ENCODE measurements at regions not wholly inside any gene's neighbourhood (a gene's known extent, or its start where the extent isn't known, plus 50 kb on each side); places are given as distances from the start of the nearest gene placed in this dataset.

DNA sequence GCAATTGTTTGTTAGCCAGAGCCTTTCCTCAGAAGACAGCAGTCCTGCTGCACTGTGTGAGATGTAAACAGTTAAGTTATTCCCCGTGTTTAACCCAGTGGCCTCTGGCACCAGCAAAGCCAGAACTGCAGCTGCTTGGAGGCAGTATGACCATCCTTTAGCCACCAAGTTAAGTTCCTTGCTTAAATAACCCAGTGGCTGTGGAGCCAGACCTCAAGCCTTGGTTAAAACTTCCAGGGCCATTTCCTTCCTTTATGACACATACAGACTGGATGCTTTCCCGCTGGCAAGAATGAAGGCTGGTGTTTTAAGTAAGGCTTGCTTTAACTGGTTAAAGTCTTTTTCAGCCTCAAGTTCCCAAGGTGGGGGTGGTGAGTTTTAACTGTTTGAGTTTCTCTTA, 379.8 kb downstream of the DCAF12L2 start:
- DNase-seq (ENCODE audit: insufficient read length, low spot score, missing footprints): no peak
- Histone ChIP-seq H3K9me3 (ENCODE audit: low read depth, low read length) (no peaks in the 10 kb centered on the region), H4K20me1 (ENCODE audit: insufficient read depth, low read length) (no peaks in the 10 kb centered on the region), H3K27me3 (ENCODE audit: insufficient read depth, low read length) (no peaks in the 10 kb centered on the region), H3K36me3 (ENCODE audit: insufficient read depth, low read length) (no peaks in the 10 kb centered on the region), H2AFZ (ENCODE audit: low read length) (no peak overlapping the region), H3K4me1 (ENCODE audit: insufficient read depth, low read length) (no peaks in the 10 kb centered on the region), H3K79me2 (ENCODE audit: insufficient read depth, low read length) (no peaks in the 10 kb centered on the region), H3K27ac (ENCODE audit: low read depth, low read length) (no peak overlapping the region), H3K4me3 (ENCODE audit: insufficient read depth, low read length) (no peak overlapping the region), H3K4me2 (ENCODE audit: insufficient read depth, low read length) (no peak overlapping the region)
- TF ChIP-seq, protein P1, sequence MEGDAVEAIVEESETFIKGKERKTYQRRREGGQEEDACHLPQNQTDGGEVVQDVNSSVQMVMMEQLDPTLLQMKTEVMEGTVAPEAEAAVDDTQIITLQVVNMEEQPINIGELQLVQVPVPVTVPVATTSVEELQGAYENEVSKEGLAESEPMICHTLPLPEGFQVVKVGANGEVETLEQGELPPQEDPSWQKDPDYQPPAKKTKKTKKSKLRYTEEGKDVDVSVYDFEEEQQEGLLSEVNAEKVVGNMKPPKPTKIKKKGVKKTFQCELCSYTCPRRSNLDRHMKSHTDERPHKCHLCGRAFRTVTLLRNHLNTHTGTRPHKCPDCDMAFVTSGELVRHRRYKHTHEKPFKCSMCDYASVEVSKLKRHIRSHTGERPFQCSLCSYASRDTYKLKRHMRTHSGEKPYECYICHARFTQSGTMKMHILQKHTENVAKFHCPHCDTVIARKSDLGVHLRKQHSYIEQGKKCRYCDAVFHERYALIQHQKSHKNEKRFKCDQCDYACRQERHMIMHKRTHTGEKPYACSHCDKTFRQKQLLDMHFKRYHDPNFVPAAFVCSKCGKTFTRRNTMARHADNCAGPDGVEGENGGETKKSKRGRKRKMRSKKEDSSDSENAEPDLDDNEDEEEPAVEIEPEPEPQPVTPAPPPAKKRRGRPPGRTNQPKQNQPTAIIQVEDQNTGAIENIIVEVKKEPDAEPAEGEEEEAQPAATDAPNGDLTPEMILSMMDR (IDR thresholded peaks at IDR 0.05; ENCODE audit: extremely low read depth, low read depth, low read length): no peak

DNA sequence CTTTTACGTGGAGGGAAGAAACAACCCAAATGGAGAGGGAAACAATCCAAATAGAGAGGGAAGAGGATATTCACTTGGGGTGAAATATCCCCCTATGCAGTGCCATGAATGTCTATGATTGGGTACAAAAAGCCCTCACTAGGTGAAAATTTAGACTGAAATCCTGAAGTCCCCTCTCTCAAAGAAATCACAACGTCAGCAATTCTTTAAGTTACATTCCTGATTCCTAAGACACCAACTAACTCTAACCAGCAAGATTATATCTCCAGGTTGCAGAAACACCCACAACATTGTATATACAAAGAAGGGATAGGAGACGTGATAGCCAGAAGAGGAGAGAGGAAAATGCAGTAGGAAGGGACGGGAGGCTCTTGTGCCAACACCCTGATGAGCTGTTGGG, 374.3 kb downstream of the DCAF12L2 start:
- DNase-seq (ENCODE audit: insufficient read length, low spot score, missing footprints): no peak
- no peak overlapping the region for H3K4me3 ChIP-seq (ENCODE audit: insufficient read depth, low read length)
- no peaks in the 10 kb centered on the region for H3K36me3 ChIP-seq (ENCODE audit: insufficient read depth, low read length)
- no peaks in the 10 kb centered on the region for H4K20me1 ChIP-seq (ENCODE audit: insufficient read depth, low read length)
- no peaks in the 10 kb centered on the region for H3K9me3 ChIP-seq (ENCODE audit: low read depth, low read length)
- no peaks in the 10 kb centered on the region for H3K79me2 ChIP-seq (ENCODE audit: insufficient read depth, low read length)
- H3K4me2 ChIP-seq (ENCODE audit: insufficient read depth, low read length): no peak overlapping the region
- no peaks in the 10 kb centered on the region for H3K4me1 ChIP-seq (ENCODE audit: insufficient read depth, low read length)
- TF ChIP-seq, protein P1 (IDR thresholded peaks at IDR 0.05; ENCODE audit: extremely low read depth, low read depth, low read length): no peak
- H3K27me3 ChIP-seq (ENCODE audit: insufficient read depth, low read length): no peaks in the 10 kb centered on the region
- H3K27ac ChIP-seq (ENCODE audit: low read depth, low read length): no peak overlapping the region
- no peak overlapping the region for H2AFZ ChIP-seq (ENCODE audit: low read length)

DNA sequence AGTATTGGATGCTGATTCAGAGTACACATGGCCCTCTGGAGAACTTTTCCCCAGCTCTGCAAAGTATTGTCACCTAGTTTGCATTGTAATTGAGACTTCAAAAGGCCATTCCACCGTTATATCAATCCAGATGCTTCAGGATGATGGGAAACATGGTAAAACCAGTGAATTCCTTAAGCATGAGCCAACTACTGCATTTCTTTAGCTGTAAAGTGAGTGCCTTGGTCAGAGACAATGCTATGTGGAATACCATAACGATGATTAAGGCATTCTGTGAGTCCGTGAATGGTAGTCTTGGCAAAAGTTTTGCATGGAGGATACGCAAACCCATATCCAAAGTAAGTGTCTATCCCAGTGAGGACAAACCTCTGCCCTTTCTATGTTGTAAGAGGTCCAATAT, 355.2 kb downstream of the DCAF12L2 start:
- H3K4me3 ChIP-seq (ENCODE audit: insufficient read depth, low read length): no peak overlapping the region
- H4K20me1 ChIP-seq (ENCODE audit: insufficient read depth, low read length): no peaks in the 10 kb centered on the region
- no peaks in the 10 kb centered on the region for H3K79me2 ChIP-seq (ENCODE audit: insufficient read depth, low read length)
- no peaks in the 10 kb centered on the region for H3K4me1 ChIP-seq (ENCODE audit: insufficient read depth, low read length)
- no peak overlapping the region for H3K27ac ChIP-seq (ENCODE audit: low read depth, low read length)
- DNase-seq (ENCODE audit: insufficient read length, low spot score, missing footprints): no peak
- TF ChIP-seq, protein P1 (IDR thresholded peaks at IDR 0.05; ENCODE audit: extremely low read depth, low read depth, low read length): no peak
- no peak overlapping the region for H3K4me2 ChIP-seq (ENCODE audit: insufficient read depth, low read length)
- no peaks in the 10 kb centered on the region for H3K27me3 ChIP-seq (ENCODE audit: insufficient read depth, low read length)
- H3K9me3 ChIP-seq (ENCODE audit: low read depth, low read length): no peaks in the 10 kb centered on the region
- no peaks in the 10 kb centered on the region for H3K36me3 ChIP-seq (ENCODE audit: insufficient read depth, low read length)
- H2AFZ ChIP-seq (ENCODE audit: low read length): no peak overlapping the region

DNA sequence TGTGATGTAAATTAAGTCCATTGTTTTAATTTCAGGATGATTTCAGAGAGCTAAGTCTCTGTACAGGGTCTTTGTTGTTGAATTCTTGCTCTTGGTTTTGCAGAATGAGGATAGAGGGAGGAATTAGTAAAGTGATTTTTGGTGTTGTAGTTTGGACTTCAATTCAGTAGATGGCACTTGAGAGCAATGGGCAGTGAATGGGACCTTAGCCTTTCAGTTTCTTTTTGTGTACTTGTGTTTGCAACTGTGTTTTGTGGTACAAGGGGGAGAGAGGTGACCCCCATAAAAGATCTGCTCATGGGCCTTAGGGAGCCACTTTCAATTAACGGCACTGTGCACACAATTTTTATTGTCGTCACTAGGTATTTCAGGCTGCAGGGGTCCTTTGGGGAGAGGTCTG, 340.0 kb downstream of the DCAF12L2 start:
- no peak overlapping the region for H2AFZ ChIP-seq (ENCODE audit: low read length)
- DNase-seq (ENCODE audit: insufficient read length, low spot score, missing footprints): no peak
- H3K4me3 ChIP-seq (ENCODE audit: insufficient read depth, low read length): no peak overlapping the region
- no peak overlapping the region for H3K4me2 ChIP-seq (ENCODE audit: insufficient read depth, low read length)
- no peaks in the 10 kb centered on the region for H3K9me3 ChIP-seq (ENCODE audit: low read depth, low read length)
- no peaks in the 10 kb centered on the region for H4K20me1 ChIP-seq (ENCODE audit: insufficient read depth, low read length)
- H3K79me2 ChIP-seq (ENCODE audit: insufficient read depth, low read length): no peaks in the 10 kb centered on the region
- TF ChIP-seq, protein P1 (IDR thresholded peaks at IDR 0.05; ENCODE audit: extremely low read depth, low read depth, low read length): no peak
- H3K4me1 ChIP-seq (ENCODE audit: insufficient read depth, low read length): no peaks in the 10 kb centered on the region
- H3K36me3 ChIP-seq (ENCODE audit: insufficient read depth, low read length): no peaks in the 10 kb centered on the region
- H3K27me3 ChIP-seq (ENCODE audit: insufficient read depth, low read length): no peaks in the 10 kb centered on the region
- H3K27ac ChIP-seq (ENCODE audit: low read depth, low read length): no peak overlapping the region
